Loucy (cell line): ENCODE measurements at regions not wholly inside any gene's neighbourhood (a gene's known extent, or its start where the extent isn't known, plus 50 kb on each side); places are given as distances from the start of the nearest gene placed in this dataset.

Experiments used
- CTCF ChIP-seq: fragments of 200-600 bp; sonication (generic); conservative IDR thresholded peaks from 2 replicates; pipeline ENCODE4 v1.5.1; 2014; ENCODE audit warnings: mild to moderate bottlenecking, antibody characterized with exemption, low read length
- EZH2phosphoT487 ChIP-seq: fragments of 200-600 bp; IDR thresholded peaks from 2 replicates; pipeline ENCODE4 v1.6.1; 2018; ENCODE audit warnings: antibody characterized with exemption, mild to moderate bottlenecking, moderate library complexity, borderline replicate concordance

GRCh38 chr6:15017261-15017660, 228.6 kb upstream of the JARID2 start:
- TF ChIP-seq CTCF: no peak
- no peak for TF ChIP-seq EZH2phosphoT487
